LNCaP clone FGC (cell line): ENCODE measurements at regions not wholly inside any gene's neighbourhood (a gene's known extent, or its start where the extent isn't known, plus 50 kb on each side); places are given as distances from the start of the nearest gene placed in this dataset.
A peak's percentile ranks its signal among the peaks of the same experiment; 100 is the strongest.
"Not testable (repeated sequence)": the region's sequence is repeated elsewhere in the genome, so short reads cannot be mapped to it uniquely, and the experiment has no call there.

Experiments
- DNase-seq: peaks from one replicate; pipeline ENCODE4 v3.0.0-alpha.2; 2011; ENCODE audit warnings: low read depth
- H3K4me3 ChIP-seq: 2 replicates; pipeline ENCODE4 v1.5.1; 2011; ENCODE audit warnings: mild to moderate bottlenecking, low read depth, low read length, control low read depth
- CTCF ChIP-seq: IDR thresholded peaks from 2 replicates; pipeline ENCODE4 v1.5.1; 2012; ENCODE audit warnings: mild to moderate bottlenecking; ENCODE audit not compliant: control insufficient read depth, insufficient read depth; ENCODE audit errors: extremely low read depth

GRCh38 chr6:145275787-145276186, 459.5 kb downstream of the EPM2A start:
- DNase-seq = no peak
- no peak overlapping the region for H3K4me3 ChIP-seq
- no peak for TF ChIP-seq CTCF

- no peak overlapping the region for H3K4me3 ChIP-seq
- no peak for TF ChIP-seq CTCF
- no peak for DNase-seq
These were observed 458.6 kb downstream of the EPM2A start for GRCh38 chr6:145276756-145277155.

- no peak for DNase-seq
- TF ChIP-seq CTCF = no peak
- no peak overlapping the region for H3K4me3 ChIP-seq
These were observed 457.8 kb downstream of the EPM2A start for GRCh38 chr6:145277358-145278086.

GRCh38 chr6:145278163-145278807, 457.0 kb downstream of the EPM2A start:
- no peak for DNase-seq
- no peak overlapping the region for H3K4me3 ChIP-seq
- no peak for TF ChIP-seq CTCF

- no peak for TF ChIP-seq CTCF
- no peak for DNase-seq
- H3K4me3 ChIP-seq = no peak overlapping the region
These were observed 455.8 kb downstream of the EPM2A start for GRCh38 chr6:145279551-145279950.

- TF ChIP-seq CTCF = 0 out of 2 replicates have a peak, but pooled peaks have one; percentile 3
- DNase-seq = no peak
These were observed 455.3 kb downstream of the EPM2A start for GRCh38 chr6:145279993-145280392.

GRCh38 chr6:145283209-145283608, 452.1 kb downstream of the EPM2A start:
- not testable (repeated sequence) for DNase-seq, H3K4me3 ChIP-seq

More at GRCh38 chr6:145279993-145280392, 455.3 kb downstream of the EPM2A start:
- H3K4me3 ChIP-seq = no peak overlapping the region
